ENCODE measurements at regions not wholly inside any gene's neighbourhood (a gene's known extent, or its start where the extent isn't known, plus 50 kb on each side); places are given as distances from the start of the nearest gene placed in this dataset.

DNA sequence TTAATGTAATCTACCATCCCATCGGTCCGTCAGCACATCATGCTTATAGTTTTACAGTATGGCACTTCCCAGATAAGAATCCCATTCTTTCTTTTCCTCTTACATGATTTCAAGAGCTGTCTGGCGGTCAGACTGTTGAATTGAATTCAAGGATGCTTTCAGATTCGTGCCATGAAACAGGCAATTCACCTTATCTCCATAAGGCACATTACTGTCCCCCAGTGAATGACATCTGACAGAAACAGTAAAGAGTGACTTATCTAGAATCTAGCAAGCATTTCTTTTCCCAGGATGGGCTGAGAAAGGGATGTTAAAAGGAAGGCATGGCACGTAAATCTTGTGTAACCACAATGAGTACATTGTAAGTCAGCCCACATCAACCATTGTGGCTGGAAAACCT, 61.1 kb upstream of the SEM1 start:
- Histone ChIP-seq H3K27ac (no peak overlapping the region), H3K4me3 (no peak overlapping the region), H3K4me2 (no peak overlapping the region), H2AFZ (replicated peaks) (no peak overlapping the region), H3K9me3 (ENCODE audit: low read depth) (no peaks in the 10 kb centered on the region), H3K9ac (no peak overlapping the region), H3K79me2 (ENCODE audit: low read depth) (no peaks in the 10 kb centered on the region), H3K4me1 (peaks cover 11% of the 10 kb centered on the region), H3F3A (ENCODE audit: low read depth) (no peaks in the 10 kb centered on the region), H3K27me3 (no peaks in the 10 kb centered on the region), H3K36me3 (no peaks in the 10 kb centered on the region), H4K20me1 (ENCODE audit: low read depth) (no peaks in the 10 kb centered on the region)
- Mint-ChIP-seq H3K4me3 (no peak overlapping the region), H3K4me1 (peaks cover 6% of the 10 kb centered on the region), H3K36me3 (no peaks in the 10 kb centered on the region), H3K27me3 (ENCODE audit: insufficient read depth, low read depth) (peaks cover 2% of the 10 kb centered on the region), H3K27ac (no peak overlapping the region), H3K9me3 (no peaks in the 10 kb centered on the region)
- no peak for TF ChIP-seq EZH2 (IDR thresholded peaks at IDR 0.05)
- DNase-seq (ENCODE audit: low spot score), result no peak

DNA sequence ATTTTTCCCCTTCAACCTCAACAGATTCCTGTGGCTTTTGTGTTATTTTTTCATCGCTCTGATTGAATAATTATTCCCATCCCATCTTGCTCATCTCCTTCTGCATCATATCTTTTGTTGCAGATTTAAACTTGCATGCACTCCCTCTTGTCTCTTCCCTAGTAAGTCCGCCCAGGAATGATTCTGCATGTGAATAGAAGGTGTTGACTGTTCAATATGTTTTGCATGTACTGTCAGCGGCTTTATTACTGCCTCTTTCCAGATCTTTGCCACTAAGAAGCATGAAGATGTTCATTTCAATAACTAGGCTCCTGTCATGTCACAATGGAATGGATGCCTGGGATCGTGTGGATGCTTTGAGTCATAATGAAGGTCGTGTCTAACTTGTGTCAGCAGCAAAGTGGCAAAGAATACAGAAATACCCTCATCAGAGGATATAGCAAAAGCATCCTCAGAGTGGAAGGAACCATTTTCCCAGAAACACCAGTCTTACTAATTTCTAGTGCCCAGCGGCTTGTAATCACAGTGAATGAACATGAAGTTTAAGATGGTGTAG, 62.6 kb upstream of the SEM1 start:
- Histone ChIP-seq H2AFZ (replicated peaks) (peak overlapping the region; percentile 14), H3K36me3 (no peaks in the 10 kb centered on the region), H3K27me3 (no peaks in the 10 kb centered on the region), H3K4me1 (peaks cover 11% of the 10 kb centered on the region), H3K27ac (no peak overlapping the region), H3K4me2 (no peak overlapping the region), H3K4me3 (no peak overlapping the region), H4K20me1 (ENCODE audit: low read depth) (no peaks in the 10 kb centered on the region), H3F3A (ENCODE audit: low read depth) (no peaks in the 10 kb centered on the region), H3K9ac (no peak overlapping the region), H3K79me2 (ENCODE audit: low read depth) (no peaks in the 10 kb centered on the region), H3K9me3 (ENCODE audit: low read depth) (no peaks in the 10 kb centered on the region)
- Mint-ChIP-seq H3K4me1 (peaks cover 6% of the 10 kb centered on the region), H3K36me3 (no peaks in the 10 kb centered on the region), H3K9me3 (no peaks in the 10 kb centered on the region), H3K27ac (no peak overlapping the region), H3K27me3 (ENCODE audit: insufficient read depth, low read depth) (peaks cover 2% of the 10 kb centered on the region), H3K4me3 (no peak overlapping the region)
- TF ChIP-seq, protein P1, sequence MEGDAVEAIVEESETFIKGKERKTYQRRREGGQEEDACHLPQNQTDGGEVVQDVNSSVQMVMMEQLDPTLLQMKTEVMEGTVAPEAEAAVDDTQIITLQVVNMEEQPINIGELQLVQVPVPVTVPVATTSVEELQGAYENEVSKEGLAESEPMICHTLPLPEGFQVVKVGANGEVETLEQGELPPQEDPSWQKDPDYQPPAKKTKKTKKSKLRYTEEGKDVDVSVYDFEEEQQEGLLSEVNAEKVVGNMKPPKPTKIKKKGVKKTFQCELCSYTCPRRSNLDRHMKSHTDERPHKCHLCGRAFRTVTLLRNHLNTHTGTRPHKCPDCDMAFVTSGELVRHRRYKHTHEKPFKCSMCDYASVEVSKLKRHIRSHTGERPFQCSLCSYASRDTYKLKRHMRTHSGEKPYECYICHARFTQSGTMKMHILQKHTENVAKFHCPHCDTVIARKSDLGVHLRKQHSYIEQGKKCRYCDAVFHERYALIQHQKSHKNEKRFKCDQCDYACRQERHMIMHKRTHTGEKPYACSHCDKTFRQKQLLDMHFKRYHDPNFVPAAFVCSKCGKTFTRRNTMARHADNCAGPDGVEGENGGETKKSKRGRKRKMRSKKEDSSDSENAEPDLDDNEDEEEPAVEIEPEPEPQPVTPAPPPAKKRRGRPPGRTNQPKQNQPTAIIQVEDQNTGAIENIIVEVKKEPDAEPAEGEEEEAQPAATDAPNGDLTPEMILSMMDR (IDR thresholded peaks at IDR 0.05), result no peak
- TF ChIP-seq EZH2phosphoT487 (IDR thresholded peaks at IDR 0.05) (no peak), EZH2 (IDR thresholded peaks at IDR 0.05) (no peak)
- no peak for DNase-seq (ENCODE audit: low spot score)

DNA sequence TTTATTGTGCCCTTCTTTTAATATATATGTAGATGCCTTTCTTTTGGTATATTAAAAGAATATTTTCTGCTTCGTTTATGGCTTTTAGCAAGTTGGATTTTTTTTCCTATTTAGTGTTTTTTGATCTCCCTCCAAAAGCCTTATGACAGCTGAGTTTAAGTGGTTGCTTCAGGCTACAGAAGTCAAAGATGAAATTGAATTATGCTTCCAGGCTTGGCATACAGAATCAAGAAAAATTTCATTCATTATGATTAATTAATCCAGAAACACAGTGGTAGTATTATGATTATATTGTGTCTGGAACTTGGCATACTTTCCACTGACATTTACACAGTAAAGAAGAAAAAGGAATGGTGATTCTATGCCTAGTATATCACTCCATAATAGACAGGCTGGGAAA, 63.8 kb upstream of the SEM1 start:
- TF ChIP-seq, protein P1 (IDR thresholded peaks at IDR 0.05), result no peak
- TF ChIP-seq EZH2 (IDR thresholded peaks at IDR 0.05) (no peak), EZH2phosphoT487 (IDR thresholded peaks at IDR 0.05) (no peak)
- no peaks in the 10 kb centered on the region for H3K79me2 ChIP-seq (ENCODE audit: low read depth)
- Mint-ChIP-seq H3K9me3 (no peaks in the 10 kb centered on the region), H3K27me3 (ENCODE audit: insufficient read depth, low read depth) (peaks cover 2% of the 10 kb centered on the region), H3K4me1 (peaks cover 6% of the 10 kb centered on the region), H3K27ac (no peak overlapping the region), H3K4me3 (no peak overlapping the region), H3K36me3 (no peaks in the 10 kb centered on the region)
- no peaks in the 10 kb centered on the region for H3K36me3 ChIP-seq
- no peaks in the 10 kb centered on the region for H3K27me3 ChIP-seq
- H2AFZ ChIP-seq (replicated peaks), result no peak overlapping the region
- H3K4me2 ChIP-seq, result no peak overlapping the region
- H3K4me3 ChIP-seq, result no peak overlapping the region
- no peaks in the 10 kb centered on the region for H4K20me1 ChIP-seq (ENCODE audit: low read depth)
- H3K9ac ChIP-seq, result no peak overlapping the region
- peaks cover 11% of the 10 kb centered on the region for H3K4me1 ChIP-seq
- DNase-seq (ENCODE audit: low spot score), result no peak
- no peaks in the 10 kb centered on the region for H3K9me3 ChIP-seq (ENCODE audit: low read depth)
- no peaks in the 10 kb centered on the region for H3F3A ChIP-seq (ENCODE audit: low read depth)
- no peak overlapping the region for H3K27ac ChIP-seq

DNA sequence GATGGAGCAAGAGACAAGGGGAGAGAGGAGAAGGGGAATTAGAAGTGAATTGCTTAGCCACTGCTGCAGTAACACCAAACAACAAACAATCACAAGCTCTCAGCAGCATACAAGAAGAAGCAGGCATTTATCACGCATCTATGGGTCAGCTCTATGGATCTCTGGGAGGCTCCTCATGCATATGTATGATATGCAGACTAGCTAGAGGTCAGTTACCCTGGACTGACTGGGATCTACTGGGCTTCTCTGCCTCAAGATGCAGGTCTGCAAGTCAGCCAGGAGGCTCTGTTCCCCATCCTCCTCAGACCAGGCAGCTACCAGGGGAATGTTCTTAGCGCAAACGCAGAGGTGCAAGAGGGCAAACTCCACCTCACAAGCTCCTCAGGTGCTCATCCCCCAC, 64.7 kb upstream of the SEM1 start:
- H3K4me3 Mint-ChIP-seq, result no peak overlapping the region
- peak; percentile 28 for DNase-seq (ENCODE audit: low spot score)

More for the DNA sequence above, 64.7 kb upstream of the SEM1 start:
- no peaks in the 10 kb centered on the region for H3K79me2 ChIP-seq (ENCODE audit: low read depth)
- peaks cover 6% of the 10 kb centered on the region for H3K4me1 Mint-ChIP-seq
- H2AFZ ChIP-seq (replicated peaks), result peak overlapping the region; percentile 12
- peaks cover 11% of the 10 kb centered on the region for H3K4me1 ChIP-seq
- no peaks in the 10 kb centered on the region for H3K9me3 Mint-ChIP-seq
- H3K27ac Mint-ChIP-seq, result no peak overlapping the region
- H3K9ac ChIP-seq, result no peak overlapping the region
- no peak overlapping the region for H3K27ac ChIP-seq
- H3K4me2 ChIP-seq, result peak overlapping the region; percentile 9
- H3K36me3 ChIP-seq, result no peaks in the 10 kb centered on the region
- H3K36me3 Mint-ChIP-seq, result no peaks in the 10 kb centered on the region
- H3K27me3 Mint-ChIP-seq (ENCODE audit: insufficient read depth, low read depth), result no peaks in the 10 kb centered on the region
- no peak overlapping the region for H3K4me3 ChIP-seq
- TF ChIP-seq EZH2phosphoT487 (IDR thresholded peaks at IDR 0.05), result no peak
- no peak for TF ChIP-seq EZH2 (IDR thresholded peaks at IDR 0.05)
- TF ChIP-seq, protein P1 (IDR thresholded peaks at IDR 0.05), result no peak
- H4K20me1 ChIP-seq (ENCODE audit: low read depth), result no peaks in the 10 kb centered on the region
- no peaks in the 10 kb centered on the region for H3K9me3 ChIP-seq (ENCODE audit: low read depth)
- no peaks in the 10 kb centered on the region for H3F3A ChIP-seq (ENCODE audit: low read depth)
- no peaks in the 10 kb centered on the region for H3K27me3 ChIP-seq
